LoVo (cell line): ENCODE measurements at regions not wholly inside any gene's neighbourhood (a gene's known extent, or its start where the extent isn't known, plus 50 kb on each side); places are given as distances from the start of the nearest gene placed in this dataset.
"Not testable (repeated sequence)": the region's sequence is repeated elsewhere in the genome, so short reads cannot be mapped to it uniquely, and the experiment has no call there.

Experiments used
- DNase-seq: peaks from one replicate; pipeline ENCODE4 v3.0.0-alpha.2; 2016; ENCODE audit warnings: low spot score

- DNase-seq: no peak
Measured at GRCh38 chr6:48401016-48401415, 290.0 kb upstream of the PTCHD4 start.

- no peak for DNase-seq
Measured at GRCh38 chr6:48397887-48398286, 286.9 kb upstream of the PTCHD4 start.

GRCh38 chr6:48389146-48390043, 278.4 kb upstream of the PTCHD4 start:
- no peak for DNase-seq

- DNase-seq: no peak
Measured at GRCh38 chr6:48388044-48388443, 277.0 kb upstream of the PTCHD4 start.

- no peak for DNase-seq
Measured at GRCh38 chr6:48378884-48379407, 267.9 kb upstream of the PTCHD4 start.

- no peak for DNase-seq
Measured at GRCh38 chr6:48377115-48377514, 266.1 kb upstream of the PTCHD4 start.

GRCh38 chr6:48371226-48371625, 260.2 kb upstream of the PTCHD4 start:
- DNase-seq: not testable (repeated sequence)

- DNase-seq: no peak
Measured at GRCh38 chr6:48369100-48369499, 258.1 kb upstream of the PTCHD4 start.

GRCh38 chr6:48325701-48326100, 214.7 kb upstream of the PTCHD4 start:
- no peak for DNase-seq

- no peak for DNase-seq
Measured at GRCh38 chr6:48318670-48319069, 207.7 kb upstream of the PTCHD4 start.

- DNase-seq: no peak
Measured at GRCh38 chr6:48315915-48316314, 204.9 kb upstream of the PTCHD4 start.

- DNase-seq: no peak
Measured at GRCh38 chr6:48315051-48315719, 204.2 kb upstream of the PTCHD4 start.

- no peak for DNase-seq
Measured at GRCh38 chr6:48311301-48311700, 200.3 kb upstream of the PTCHD4 start.

- no peak for DNase-seq
Measured at GRCh38 chr6:48307573-48307972, 196.6 kb upstream of the PTCHD4 start.

- no peak for DNase-seq
Measured at GRCh38 chr6:48290595-48290994, 179.6 kb upstream of the PTCHD4 start.

- DNase-seq: no peak
Measured at GRCh38 chr6:48289841-48290240, 178.8 kb upstream of the PTCHD4 start.

- DNase-seq: no peak
Measured at GRCh38 chr6:48281217-48281616, 170.2 kb upstream of the PTCHD4 start.

GRCh38 chr6:48280035-48280620, 169.1 kb upstream of the PTCHD4 start:
- DNase-seq: no peak

GRCh38 chr6:48278261-48278660, 167.3 kb upstream of the PTCHD4 start:
- no peak for DNase-seq

- no peak for DNase-seq
Measured at GRCh38 chr6:48272518-48272917, 161.5 kb upstream of the PTCHD4 start.

GRCh38 chr6:48255094-48255493, 144.1 kb upstream of the PTCHD4 start:
- peak; percentile 26 for DNase-seq

GRCh38 chr6:48249071-48249470, 138.1 kb upstream of the PTCHD4 start:
- DNase-seq: no peak

GRCh38 chr6:48243071-48243470, 132.1 kb upstream of the PTCHD4 start:
- no peak for DNase-seq
